AG04449 (cell line): ENCODE measurements at regions not wholly inside any gene's neighbourhood (a gene's known extent, or its start where the extent isn't known, plus 50 kb on each side); places are given as distances from the start of the nearest gene placed in this dataset.

Experiments used
- CTCF ChIA-PET: fragments of 350-600 bp; formaldehyde crosslinking; extraction: SDS; loops from one replicate; lab custom pipeline; 2021; ENCODE audit warnings: antibody characterized with exemption; lab: Yijun Ruan, JAX
- POLR2A ChIA-PET: fragments of 400-600, 350-600 bp; formaldehyde crosslinking; extraction: SDS; loops from one replicate; lab custom pipeline; 2020; ENCODE audit warnings: antibody characterized with exemption, inconsistent platforms; lab: Yijun Ruan, JAX
- DNase-seq: peaks from one replicate; pipeline ENCODE4 v3.0.0-alpha.2; 2010; ENCODE audit warnings: low read depth, low spot score
- H3K4me3 ChIP-seq: 2 replicates; pipeline ENCODE4 v1.5.1; 2011; ENCODE audit warnings: low read depth, mild to moderate bottlenecking, control low read depth, low read length
- TF ChIP-seq, protein P1 (sequence below): IDR thresholded peaks from one replicate; pipeline ENCODE4 v1.5.1; 2011; ENCODE audit warnings: mild to moderate bottlenecking, moderate library complexity, low read length, control low read depth, inconsistent platforms; ENCODE audit not compliant: insufficient read depth; ENCODE audit errors: missing control alignments

DNA sequence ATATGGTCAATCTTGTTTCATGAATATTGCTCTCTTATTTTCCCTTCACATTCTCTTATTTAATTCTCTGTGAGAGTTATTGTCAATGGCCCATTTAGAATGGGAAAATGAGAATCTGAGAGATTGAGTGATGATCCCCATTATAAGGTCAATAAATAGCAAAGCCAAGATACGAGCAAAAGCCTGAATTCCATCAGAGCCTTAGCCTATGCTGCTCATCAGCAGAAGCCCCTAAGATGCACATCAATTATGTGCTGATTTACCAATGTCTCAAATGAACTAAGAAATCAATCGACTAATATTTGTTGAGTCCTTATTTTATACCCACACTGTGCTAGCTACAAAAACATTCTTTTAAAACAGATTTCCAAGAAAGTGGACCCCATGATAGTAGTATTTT is 330.8 kb upstream of the DDI1 start:
- DNase-seq: no peak
- CTCF ChIA-PET: no interaction called here
- TF ChIP-seq, protein P1, sequence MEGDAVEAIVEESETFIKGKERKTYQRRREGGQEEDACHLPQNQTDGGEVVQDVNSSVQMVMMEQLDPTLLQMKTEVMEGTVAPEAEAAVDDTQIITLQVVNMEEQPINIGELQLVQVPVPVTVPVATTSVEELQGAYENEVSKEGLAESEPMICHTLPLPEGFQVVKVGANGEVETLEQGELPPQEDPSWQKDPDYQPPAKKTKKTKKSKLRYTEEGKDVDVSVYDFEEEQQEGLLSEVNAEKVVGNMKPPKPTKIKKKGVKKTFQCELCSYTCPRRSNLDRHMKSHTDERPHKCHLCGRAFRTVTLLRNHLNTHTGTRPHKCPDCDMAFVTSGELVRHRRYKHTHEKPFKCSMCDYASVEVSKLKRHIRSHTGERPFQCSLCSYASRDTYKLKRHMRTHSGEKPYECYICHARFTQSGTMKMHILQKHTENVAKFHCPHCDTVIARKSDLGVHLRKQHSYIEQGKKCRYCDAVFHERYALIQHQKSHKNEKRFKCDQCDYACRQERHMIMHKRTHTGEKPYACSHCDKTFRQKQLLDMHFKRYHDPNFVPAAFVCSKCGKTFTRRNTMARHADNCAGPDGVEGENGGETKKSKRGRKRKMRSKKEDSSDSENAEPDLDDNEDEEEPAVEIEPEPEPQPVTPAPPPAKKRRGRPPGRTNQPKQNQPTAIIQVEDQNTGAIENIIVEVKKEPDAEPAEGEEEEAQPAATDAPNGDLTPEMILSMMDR: no peak
- POLR2A ChIA-PET: no interaction called here
- no peak overlapping the region for H3K4me3 ChIP-seq

DNA sequence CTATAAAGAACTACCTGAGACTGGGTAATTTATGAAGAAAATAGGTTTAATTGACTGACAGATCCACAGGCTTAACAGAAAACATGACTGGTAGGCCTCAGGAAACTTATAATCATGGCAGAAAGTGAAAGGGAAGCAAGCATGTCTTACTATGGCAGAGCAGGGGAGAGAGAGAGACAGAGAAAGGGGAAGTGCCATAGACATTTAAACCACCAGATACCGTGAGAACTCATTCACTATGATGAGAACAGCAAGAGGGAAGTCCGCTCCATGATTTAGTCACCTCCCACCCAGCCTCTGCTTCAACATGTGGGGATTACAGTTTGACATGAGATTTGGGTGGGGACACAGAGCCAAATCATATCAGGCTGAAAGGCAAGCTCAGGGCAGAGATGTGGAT is 327.1 kb upstream of the DDI1 start:
- H3K4me3 ChIP-seq: no peak overlapping the region
- ChIA-PET POLR2A (no interaction called here), CTCF (no interaction called here)
- DNase-seq: no peak
- TF ChIP-seq, protein P1: no peak

DNA sequence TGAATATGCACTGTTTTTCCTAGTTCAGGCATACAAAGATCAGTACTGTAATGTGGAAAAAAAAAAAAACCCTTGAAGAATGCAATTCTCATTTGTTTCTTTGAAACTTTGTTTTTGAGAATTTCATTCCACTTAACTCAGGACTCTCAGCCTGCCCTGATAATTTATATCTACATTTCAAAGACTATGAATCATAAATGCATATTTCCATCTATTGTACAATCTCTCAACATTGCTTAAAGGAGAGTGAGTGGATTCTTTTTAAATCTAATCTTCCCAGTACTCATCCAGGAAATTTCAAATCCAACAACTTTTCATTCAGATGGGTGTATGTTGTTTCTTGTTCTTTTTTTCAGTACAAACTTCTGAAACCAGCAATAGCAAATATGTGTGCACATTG is 322.2 kb upstream of the DDI1 start:
- H3K4me3 ChIP-seq: no peak overlapping the region
- TF ChIP-seq, protein P1: no peak
- ChIA-PET CTCF (interaction anchor here (1.8 kb wide), 1 partner anchor 14 kb away, joined by 5 read pairs; no protein-coding TSS in a partner anchor), POLR2A (no interaction called here)
- no peak for DNase-seq

DNA sequence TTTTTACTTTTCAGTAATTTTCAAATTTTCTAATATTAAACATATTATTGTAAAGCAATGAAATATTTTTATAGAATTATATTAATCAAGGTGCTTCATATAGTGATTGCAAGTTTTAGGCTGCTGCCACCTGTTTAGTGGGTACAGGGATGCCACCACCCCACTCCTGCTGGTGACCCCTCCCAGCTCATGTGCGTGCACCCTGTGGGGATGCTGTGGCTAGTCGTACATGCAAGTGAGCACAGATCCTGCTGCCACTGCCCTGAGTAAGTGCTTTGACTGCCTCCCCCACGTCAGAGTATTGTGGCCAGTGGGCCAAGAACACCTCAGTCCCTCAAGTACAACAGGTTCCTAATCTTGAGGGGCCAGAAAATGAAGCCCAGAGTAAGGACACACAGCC is 320.1 kb upstream of the DDI1 start:
- H3K4me3 ChIP-seq: no peak overlapping the region
- CTCF ChIA-PET: no interaction called here
- TF ChIP-seq, protein P1: no peak
- DNase-seq: no peak
- POLR2A ChIA-PET: no interaction called here

DNA sequence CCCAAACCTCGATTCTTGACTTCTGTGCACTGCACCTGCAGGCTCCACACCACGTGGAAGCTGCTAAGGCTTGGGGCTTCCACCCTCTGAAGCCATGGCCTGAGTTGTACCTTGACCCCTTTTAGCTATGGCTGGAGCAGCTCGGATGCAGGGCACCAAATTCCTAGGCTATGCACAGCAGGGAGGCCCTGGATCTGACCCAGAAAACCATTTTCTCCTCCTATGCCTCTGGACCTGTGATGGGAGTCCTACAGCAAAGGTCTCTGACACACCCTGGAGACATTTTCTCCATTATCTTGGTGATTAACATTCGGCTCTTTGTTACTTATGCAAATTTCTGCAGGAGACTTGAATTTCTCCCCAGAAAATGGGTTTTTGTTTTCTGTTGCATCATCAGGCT is 309.2 kb upstream of the DDI1 start:
- DNase-seq: no peak
- TF ChIP-seq, protein P1: no peak
- H3K4me3 ChIP-seq: no peak overlapping the region
- ChIA-PET POLR2A (no interaction called here), CTCF (no interaction called here)

DNA sequence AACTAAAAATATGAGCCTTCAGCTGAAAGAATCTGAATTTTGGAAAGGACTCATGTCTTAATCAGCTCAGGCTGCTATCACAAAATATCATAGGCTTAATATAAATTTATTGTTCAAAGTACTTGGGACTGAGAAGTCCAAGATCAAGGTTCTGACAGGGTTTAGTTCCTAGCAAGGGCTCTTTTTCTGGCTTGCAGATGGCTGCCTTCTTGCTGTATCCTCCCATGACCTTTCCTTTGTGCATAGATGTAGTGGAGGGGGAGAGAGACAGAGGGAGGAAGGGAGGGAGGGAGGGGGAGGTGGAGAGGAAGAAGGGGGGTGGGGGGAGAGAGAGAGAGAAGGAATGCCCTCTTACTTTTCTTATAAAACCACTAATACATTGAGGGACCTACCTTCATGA is 306.8 kb upstream of the DDI1 start:
- ChIA-PET CTCF (interaction anchor here (1.1 kb wide), 1 partner anchor 47 kb away, joined by 3 read pairs; no protein-coding TSS in a partner anchor), POLR2A (no interaction called here)

More for the DNA sequence above, 306.8 kb upstream of the DDI1 start:
- TF ChIP-seq, protein P1: no peak
- no peak for DNase-seq
- H3K4me3 ChIP-seq: no peak overlapping the region
